Inflammatory macrophage treated with lipopolysaccharide for 1 hour (primary cell): ENCODE measurements at regions not wholly inside any gene's neighbourhood (a gene's known extent, or its start where the extent isn't known, plus 50 kb on each side); places are given as distances from the start of the nearest gene placed in this dataset.

ENCODE experiments used
- DNase-seq, 2 donors: peaks; one replicate each; pipeline ENCODE4 v3.0.0-alpha.2; 2020 to 2022

DNA sequence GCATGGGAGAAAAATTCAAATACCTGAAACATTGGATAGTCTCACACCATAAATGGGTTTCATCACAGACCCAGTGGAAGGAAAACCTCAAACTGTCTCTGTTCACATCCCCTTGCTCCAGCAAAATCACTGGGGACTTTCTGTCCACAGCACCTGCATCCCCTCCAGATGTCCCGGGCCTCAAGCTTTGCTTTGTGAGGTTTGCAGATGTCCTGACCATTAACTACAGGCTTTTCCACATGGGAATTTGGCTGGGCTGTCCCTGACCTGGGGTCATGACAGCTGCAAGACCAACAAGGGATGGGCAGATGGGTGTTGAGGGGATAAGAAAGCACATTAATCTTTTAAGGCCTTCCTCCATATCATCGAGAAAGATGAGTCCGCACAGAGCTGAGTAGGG, 427.9 kb downstream of the TXNL1 start:
- DNase-seq, result no peak

DNA sequence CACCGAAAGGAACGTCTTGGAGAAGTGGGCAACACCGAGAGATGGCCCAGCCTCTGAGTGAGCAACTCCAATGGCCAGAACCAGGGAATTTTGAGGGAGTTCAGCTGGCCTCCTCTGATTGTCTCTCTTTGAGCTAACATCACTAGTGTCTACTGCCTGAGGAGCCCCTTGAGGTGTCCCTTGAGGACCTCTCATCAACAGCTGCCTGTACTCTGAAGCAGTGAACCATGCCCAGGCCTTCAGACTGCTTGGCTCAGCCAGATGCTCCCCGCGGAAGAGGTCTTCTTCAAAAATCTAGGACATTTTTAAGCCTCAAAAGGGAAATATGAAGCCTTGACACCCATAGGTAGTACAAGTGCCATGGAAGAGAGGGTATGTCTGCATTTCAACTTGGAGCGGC, 430.4 kb downstream of the TXNL1 start:
- no peak for DNase-seq

DNA sequence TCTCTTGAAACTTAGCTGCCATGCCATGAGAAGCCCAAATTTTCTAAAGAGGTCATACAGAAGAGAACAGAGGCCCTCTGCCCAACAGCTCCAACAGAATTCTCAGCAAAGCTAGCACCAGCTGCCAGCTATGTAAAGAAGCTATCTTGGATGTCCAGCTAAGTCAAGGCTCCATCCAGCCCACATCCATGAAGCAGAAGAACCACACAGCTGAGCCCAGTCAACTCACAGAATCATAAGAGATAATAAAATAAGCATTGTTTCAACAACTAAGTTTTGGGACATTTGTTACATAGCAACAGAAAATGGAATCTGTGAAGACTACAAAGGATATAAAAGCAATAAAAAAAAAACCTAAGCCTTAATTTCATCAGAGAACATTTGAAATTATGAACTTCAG, 434.3 kb downstream of the TXNL1 start:
- DNase-seq, result no peak

DNA sequence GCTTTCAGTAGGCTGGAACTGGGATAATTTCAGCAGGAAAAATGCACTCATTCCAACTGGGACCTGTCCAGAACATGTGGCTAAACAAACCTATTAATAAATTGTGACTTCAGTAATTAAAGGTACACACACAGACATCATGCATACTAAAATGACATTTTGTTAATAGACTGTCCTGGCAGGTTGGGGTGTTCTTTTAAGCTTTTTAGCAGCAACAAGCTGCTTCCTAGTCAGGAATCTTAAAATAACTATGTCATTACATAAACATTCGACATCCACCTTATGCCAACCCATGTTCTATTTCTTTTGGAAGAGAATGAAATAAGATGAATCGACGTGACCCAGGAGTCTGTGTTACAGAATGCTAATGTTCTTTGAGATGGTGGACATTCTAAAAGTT, 435.7 kb downstream of the TXNL1 start:
- DNase-seq, result no peak

DNA sequence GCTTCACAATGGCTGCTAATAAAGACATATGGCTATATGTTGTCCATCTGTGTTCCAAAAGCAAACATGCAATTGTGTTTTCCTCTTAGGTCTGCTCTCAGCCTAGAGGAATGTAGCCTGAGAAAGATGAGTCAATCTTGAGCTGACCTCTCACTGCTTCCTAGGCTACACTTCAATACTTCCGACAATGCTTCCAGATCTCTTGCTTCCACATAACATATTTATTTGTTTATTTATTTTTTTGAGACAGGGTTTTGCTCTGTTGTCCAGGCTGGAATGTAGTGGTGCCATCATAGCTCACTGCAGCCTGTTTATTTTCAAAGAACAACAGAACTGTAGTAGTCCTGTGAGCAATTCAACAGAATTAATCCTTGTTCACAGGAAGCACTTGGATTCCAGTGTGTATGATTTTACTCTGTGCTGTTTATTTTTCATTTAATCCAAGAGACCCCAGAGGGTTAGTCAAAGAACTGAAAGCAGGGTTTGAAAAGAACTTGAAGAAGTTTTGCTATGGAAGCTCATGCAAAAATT, 437.9 kb downstream of the TXNL1 start:
- DNase-seq, result no peak

DNA sequence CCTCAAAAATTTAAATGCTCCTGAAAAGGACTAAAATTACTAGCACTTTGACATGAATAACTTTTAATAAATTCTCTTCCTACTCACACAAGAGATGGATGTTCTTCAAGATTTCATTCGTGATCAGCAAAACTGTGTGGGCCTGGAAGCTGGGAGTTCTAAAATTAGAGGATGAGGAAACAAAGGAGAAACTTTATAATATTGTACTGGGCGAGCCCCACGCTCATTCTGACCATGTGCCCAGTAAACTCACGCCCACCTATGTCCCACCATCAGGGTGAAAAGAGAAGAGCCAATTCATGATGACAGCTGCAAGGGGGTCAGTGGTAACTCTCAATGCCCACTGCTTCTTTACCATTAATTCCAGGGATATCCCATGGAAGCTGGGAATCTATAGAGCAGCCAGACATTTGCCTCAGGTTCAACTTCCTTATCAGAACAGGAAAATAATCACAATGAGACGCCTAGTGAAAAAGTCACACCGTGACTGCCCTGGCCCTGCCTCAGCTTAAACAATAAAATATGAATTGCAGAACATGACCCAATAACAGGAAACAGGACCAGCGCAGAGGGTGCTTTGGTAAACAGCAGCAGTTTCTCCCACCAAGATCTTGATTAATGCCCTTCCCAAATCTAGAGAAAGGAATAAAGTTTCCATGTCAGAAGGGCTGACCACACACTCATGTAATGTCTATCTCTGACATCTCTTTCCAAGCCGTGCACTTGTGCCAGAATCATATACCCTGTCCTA, 438.6 kb downstream of the TXNL1 start:
- peak; percentile 3 to 20 for DNase-seq

DNA sequence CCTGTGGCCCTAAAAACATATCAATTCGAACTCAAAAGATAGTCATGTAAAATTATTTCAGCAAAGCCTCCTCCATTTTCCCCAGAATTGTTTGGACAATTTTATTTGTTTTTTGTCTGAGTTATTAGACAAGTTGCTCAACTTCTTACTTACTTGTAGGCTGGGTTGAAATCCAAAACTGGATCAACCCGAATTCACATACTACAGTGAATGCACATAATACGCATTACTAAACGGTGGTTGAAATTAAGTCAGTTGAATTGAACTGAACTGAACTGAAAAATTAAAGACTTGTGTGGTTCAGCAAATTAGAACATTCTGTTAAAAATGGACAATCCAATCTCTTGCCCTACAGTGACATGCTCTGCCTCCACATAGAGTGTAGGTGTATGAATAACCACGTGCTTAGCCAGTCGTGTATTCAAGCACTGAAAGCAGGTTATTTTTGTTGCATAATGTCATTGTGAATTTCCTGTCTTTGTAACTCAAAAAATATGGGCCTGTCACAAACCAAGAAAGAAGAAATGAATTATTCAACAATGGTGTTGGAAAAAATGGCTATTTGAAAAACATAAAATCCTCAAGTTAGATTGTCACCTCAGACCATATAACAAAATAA, 441.0 kb downstream of the TXNL1 start:
- peak; percentile 20 to 65 for DNase-seq

DNA sequence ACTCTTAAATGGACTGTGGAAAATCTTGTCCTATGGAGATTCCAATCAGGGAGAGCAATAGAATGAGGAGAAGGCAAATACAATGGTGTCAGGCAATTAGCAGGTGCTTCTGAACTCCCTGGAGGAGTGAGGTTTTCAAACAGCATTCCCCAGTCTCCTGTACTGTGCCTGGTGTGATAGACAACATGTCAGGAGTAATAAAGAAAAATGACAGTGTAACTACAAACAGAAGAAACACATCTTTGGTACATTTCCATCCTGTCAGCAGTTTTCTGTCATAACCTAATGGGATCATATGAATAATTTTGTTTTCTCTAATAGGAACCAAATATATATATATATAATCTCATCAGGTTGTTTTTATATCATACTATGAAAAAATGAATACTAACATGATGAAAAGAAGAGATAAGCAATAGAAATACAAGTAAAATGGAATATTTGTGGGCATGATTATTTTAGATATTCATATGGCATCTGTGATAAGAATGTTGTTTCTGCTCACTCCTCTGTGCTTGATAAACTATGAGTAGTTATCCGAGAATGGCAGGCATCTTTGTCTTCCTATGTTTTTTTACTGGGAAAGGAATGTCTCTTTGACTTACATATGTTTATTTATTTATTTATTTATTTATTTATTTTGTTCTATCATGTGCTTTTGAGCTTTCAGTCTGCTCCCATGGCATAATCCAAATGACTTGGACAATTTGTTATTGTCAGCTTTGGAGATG, 441.7 kb downstream of the TXNL1 start:
- no peak for DNase-seq

DNA sequence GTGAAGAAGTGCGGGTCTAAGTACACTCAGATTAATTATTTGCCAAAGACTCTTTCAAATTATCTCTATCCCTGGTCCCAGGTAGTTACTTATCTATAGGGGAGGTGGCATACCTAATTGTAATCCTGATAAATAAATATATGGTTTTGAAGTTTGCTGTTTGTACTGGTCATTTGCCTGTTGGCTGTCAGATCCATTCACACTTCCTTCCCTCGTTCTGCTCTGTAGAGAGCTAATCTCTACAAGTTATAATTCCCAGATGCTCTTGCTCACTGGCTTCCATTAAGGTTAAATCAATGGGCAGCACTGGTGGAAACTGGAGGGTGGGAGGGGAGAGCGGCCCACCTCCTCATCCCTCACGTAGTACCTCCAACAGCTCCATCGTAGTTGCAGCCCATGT, 447.1 kb downstream of the TXNL1 start:
- DNase-seq, result no peak

DNA sequence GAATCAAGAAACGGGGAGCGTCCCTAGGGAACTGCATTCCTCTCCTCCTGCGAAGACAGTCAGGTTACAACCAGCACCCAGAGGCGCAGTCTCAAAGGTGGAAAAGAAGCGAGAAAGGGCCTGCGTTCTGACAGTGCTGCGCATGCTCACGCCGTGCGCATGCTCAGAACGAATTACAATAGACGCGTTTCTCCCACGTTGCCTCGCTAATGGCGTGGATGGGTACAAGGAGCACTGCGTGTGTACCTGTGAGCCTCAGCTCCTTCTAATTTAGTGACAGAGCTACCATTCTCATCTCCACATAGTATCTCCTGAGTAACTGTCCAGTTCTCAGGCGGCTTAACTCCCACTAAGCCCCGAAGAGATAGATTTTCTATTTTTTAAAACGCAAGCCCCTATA, 448.8 kb downstream of the TXNL1 start:
- no peak for DNase-seq

DNA sequence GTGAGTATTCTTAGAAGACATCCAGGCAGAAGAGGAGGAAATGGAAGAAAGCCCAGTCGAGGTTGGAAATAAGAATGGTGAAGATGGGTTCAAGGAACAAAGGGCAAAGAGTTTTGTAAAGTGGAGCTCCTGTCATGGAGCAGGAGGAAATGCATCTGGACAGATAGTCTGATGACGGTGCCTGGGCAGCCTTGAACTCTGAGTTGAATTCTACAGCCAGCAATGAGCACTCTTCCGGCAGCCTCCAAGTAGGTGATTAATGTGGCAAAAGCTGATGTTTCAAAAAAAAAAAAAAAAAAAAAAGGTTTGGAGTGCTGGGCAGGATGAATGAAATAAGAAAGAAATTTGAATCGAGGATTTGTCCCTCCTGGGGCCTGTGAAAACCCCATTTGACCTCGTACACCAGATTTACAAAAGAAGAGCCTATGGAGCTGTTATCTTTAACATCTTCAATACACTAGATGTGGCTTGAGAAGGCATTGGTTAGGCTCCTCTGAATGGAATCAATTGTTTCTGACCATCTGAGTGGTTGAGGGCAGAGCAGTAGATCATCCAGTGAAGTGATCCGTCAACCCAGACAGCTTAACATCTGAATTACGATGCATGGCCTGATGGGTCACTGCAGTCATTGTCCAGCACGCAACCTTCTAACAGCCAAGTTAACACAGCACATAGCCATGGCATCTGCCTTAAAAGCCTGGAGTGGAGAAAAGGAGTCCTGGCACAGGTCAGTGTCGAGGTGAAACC, 449.7 kb downstream of the TXNL1 start:
- DNase-seq, result no peak

DNA sequence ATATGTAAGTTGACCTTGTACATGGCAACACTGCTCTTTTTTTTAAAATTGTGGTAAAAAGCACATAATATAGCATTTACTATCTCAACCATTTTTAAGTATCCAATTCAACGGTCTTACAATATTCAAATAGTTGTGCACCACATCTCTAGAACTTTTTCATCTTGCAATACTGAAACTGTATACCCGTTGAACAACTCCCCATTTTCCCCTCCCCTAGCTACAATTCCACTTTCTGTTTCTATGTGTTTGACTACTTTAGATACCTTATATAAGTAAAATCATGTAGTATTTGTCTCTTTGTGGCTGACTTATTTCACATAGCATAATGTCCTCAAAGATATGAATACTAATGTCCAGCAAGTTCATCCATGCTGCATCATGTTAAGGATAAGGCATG, 452.1 kb downstream of the TXNL1 start:
- no peak for DNase-seq

DNA sequence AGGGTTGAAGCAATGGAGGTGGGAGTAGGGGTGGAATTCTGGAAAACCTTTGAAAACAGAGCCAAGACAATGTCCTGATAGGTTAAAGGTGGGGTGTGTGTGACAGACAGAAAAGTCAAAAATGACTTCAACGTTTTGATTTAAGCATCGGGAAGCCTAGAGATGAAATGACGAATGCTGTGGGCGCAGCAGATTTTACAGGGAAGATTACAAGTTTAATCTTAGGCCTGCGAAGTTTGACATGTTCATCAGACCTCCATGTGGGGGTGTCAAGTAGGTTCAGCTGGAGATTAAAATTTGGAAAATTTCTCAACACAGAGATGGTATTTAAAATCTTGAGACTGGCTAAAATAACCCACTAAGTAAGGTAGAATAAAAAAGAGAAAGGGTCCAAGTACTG, 453.3 kb downstream of the TXNL1 start:
- no peak for DNase-seq

DNA sequence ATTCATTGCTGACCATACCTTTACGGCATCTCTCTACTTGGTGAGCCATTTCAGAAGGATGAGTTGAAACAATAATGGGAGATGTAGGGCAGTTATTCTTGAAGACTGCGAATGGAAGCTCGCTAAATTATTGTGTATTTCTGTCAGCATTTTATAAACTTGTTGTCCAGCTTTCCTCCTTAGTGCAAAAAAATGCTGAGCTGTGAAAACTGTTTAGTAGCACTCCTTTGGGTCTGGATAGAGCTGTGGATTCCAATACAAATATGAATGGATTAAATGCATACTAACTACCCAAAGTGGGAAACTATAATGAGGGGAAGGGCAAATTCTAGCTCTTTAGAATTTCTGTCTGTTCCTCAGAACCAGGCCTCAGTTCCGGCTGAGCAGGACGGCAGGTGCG, 461.6 kb downstream of the TXNL1 start:
- no peak for DNase-seq

DNA sequence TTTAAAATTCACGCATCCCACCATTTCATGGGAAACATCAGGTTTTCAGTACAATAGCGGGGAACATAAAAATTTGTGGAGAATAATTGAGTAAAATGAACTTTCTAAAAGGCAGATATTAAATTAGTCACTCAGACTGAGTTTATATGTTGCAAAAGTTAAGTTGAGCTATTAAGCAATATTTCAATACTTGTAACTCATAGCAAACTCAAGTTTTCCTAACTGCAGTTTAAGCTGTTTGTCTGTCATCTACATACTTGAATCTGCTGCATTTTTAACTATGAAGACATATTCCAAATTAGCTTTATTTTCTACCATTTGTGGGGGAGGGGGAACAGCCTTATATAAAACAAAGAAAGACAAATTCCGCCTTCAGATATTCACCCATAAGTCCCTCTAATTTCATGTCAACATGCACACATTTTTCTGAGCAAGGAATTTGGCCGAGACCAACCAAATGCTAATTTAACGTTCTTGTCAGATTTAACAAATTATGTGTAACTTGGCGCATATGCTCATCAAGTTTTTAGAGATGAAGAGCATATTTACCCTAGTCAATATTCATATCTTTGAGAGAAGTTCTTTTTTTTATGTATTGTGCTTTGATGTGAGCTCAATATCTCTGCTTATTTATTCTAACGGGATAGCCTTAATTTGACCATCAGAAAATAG, 462.9 kb downstream of the TXNL1 start:
- no peak for DNase-seq

DNA sequence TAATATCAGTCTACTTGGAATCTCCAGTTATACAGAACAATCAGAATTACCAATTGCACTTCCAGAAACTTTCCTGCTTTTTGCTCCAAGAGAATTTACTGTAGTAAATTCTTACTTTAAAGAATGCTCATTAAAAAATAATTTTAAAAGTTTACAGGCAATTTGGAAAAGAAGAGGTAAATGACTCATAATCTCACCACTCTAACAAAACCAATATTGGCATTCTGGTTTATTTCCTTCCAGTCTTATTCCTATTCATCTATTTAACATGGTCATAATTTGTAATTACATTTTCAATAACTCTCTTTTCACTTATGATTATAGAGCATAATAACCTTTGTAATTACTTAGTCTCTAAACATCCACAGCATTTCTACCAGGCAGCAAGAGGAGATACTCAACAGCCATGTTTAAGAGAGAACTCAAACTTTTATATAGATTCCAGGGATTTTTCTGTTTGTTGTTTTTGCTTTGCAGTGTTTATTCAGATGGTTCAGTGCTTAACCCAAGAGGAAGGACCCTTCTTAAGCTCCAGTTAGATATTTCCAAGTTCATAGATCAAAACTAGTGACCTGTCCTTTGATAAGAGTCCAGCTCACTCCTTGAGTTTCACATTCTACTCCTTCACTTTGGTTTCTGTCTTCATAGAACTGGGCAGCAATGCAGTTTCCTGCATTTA, 464.7 kb downstream of the TXNL1 start:
- DNase-seq, result no peak

DNA sequence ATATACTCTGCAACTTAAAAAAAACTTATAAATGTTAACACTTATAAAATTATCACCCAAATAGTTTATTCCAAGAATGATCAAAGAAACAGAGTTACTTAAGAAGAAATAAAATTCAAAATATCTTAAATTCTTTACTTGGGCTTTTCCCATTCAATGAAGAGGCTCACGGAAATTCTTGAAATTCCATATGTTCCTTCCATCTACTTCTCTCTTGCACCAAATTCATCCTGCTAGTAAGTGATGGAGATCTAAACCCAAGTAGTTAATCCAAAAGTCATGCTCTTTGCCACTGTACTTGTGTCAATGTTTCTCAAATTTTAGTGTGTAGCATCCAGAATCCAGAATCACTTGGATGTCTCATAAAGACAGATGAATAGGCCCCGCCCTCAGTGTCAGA, 465.9 kb downstream of the TXNL1 start:
- no peak for DNase-seq

DNA sequence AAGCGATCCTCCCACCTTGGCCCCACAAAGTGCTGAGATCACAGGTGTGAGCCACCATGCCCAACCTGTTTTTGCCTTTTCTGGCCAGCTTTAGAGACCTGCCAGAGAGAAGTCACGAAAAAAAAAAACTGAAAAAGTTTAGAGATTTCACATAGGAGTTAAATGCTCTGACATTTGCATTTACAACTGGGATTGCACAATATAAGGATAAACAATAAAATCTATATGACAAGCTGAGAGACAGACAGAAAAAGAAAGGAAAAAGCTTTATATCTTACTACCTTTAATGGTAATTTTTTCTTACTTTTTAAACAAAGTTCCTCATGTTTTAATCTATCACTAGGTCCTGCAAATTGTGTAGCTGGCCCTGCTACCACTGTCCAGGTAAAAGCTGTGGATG, 466.5 kb downstream of the TXNL1 start:
- no peak for DNase-seq

DNA sequence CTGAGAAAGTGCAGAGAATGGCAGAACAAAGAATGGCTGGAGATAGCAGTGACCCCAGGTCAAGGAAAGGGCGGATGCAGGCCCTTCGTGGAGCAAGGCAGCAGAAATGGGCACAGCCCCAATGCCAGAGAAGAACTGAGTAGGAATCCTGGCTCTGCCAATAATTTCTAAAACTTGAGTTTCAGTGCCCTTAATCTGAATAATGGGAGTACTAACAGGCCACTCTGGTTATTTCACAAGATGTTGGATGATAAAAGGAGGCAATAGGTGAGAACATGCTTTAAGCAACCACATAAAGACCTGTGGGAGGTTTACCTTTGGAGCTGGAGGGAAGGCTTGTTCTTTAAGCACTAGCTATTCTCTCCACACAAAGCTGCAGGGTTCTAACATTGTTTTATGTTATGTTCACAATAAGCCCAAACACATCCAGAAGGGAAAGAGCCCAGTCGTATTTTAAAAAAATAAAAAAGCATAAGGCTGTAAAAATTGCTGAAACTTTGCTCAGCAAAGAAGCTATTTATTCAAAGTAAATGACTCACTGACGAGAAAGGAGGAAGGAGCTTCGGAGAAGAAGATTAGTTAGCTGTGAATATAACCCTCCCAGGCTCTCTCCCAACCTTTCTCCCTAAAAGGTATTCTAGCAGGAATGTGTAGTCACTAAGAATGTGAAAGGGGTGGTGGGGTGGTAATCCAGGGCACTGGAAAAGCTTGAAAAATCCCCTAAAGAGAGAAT, 470.2 kb downstream of the TXNL1 start:
- DNase-seq, result no peak

DNA sequence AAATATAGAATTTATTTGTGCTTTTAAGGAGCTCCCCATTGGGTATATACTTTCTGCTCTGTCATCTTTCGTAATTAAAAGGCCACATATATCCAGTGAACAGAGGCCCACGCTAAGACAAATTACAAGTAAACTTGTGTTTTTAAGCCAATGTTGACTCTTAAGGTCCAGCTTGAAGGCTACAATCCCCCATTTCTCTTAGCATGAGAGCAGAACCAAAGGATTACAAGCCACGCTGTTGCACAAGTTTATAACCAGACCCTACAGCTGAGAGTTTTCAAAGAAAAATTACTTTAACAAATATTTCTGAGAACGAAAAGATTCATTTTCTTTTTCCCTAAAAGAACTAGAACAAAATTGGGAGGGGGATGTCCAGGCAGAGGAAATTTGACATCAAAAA, 471.0 kb downstream of the TXNL1 start:
- DNase-seq, result no peak

DNA sequence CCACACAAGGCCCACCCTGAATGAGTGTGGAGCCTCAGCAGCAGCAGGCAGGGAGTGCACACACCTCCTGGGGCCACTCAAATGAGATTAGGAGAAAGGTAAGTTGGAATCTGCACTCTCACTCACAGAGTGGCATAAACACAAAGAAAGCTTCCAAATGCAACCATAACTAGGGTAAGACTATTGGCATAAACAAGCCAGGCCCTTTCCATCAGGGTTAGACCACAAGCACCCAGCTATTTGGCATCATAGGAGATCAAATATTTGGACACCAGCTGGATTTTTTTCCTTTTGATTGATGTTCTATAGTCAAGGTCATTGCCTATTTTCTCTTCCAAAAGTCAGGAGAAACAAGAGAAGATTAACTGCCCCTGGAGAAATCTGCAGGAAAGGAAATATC, 471.5 kb downstream of the TXNL1 start:
- DNase-seq, result no peak
